CD8-positive, alpha-beta memory T cell (primary cell): ENCODE measurements at regions not wholly inside any gene's neighbourhood (a gene's known extent, or its start where the extent isn't known, plus 50 kb on each side); places are given as distances from the start of the nearest gene placed in this dataset.

ENCODE experiments used
- CTCF ChIA-PET: fragments of 350-600 bp; sonication (Branson Sonifier 250); formaldehyde crosslinking; loops from one replicate; lab custom pipeline; 2021; ENCODE audit warnings: antibody characterized with exemption; lab: Charles Lee
- POLR2A ChIA-PET: fragments of 350-600 bp; sonication (Branson Sonifier 250); formaldehyde crosslinking; loops from one replicate; lab custom pipeline; 2021; ENCODE audit warnings: antibody characterized with exemption; lab: Charles Lee
- DNase-seq, 5 donors: peaks; one replicate each; pipeline versions ENCODE4 v3.0.0 to v3.0.0-alpha.2; 2020 to 2022; ENCODE audit warnings: mixed read lengths in 1 of 5
- H3K27ac ChIP-seq: one replicate; pipeline ENCODE4 v1.7.0; 2013; ENCODE audit warnings: low read depth, mild to moderate bottlenecking, low read length, moderate library complexity
- H3K27me3 ChIP-seq: 2 replicates; pipeline ENCODE4 v1.7.0; 2013; ENCODE audit warnings: low read length, mild to moderate bottlenecking; ENCODE audit not compliant: insufficient read depth, poor library complexity, severe bottlenecking
- H3K36me3 ChIP-seq: 2 replicates; pipeline ENCODE4 v1.7.0; 2013; ENCODE audit warnings: mild to moderate bottlenecking, low read length, moderate library complexity; ENCODE audit not compliant: insufficient read depth
- H3K4me1 ChIP-seq: 2 replicates; pipeline ENCODE4 v1.7.0; 2013; ENCODE audit warnings: mild to moderate bottlenecking, low read length, moderate library complexity; ENCODE audit not compliant: insufficient read depth
- H3K4me3 ChIP-seq: 2 replicates; pipeline ENCODE4 v1.7.0; 2013; ENCODE audit warnings: mild to moderate bottlenecking, low read length
- H3K9me3 ChIP-seq: 2 replicates; pipeline ENCODE4 v1.7.0; 2013; ENCODE audit warnings: mild to moderate bottlenecking, low read length
- H3K27ac Mint-ChIP-seq, 8 donors: one replicate each; pipeline ENCODE4 v1.8.0; 2020 to 2021; ENCODE audit warnings: mixed read lengths in 8 of 8, mild to moderate bottlenecking in 6 of 8, inconsistent platforms in 3 of 8, moderate library complexity in 3 of 8
- H3K27me3 Mint-ChIP-seq, 2 donors: one replicate each; pipeline ENCODE4 v1.8.0; 2020 to 2021; ENCODE audit warnings: mixed read lengths in 2 of 2, mild to moderate bottlenecking in 1 of 2, moderate library complexity in 1 of 2
- H3K36me3 Mint-ChIP-seq, 3 donors: one replicate each; pipeline ENCODE4 v1.8.0; 2020 to 2021; ENCODE audit warnings: mixed read lengths in 3 of 3, inconsistent platforms in 1 of 3, mild to moderate bottlenecking in 1 of 3
- H3K4me1 Mint-ChIP-seq, 3 donors: one replicate each; pipeline ENCODE4 v1.8.0; 2020 to 2021; ENCODE audit warnings: mixed read lengths in 3 of 3, inconsistent platforms in 1 of 3, mild to moderate bottlenecking in 1 of 3
- H3K4me3 Mint-ChIP-seq, 7 donors: one replicate each; pipeline ENCODE4 v1.8.0; 2020 to 2021; ENCODE audit warnings: mixed read lengths in 7 of 7, mild to moderate bottlenecking in 6 of 7, moderate library complexity in 4 of 7, inconsistent platforms in 2 of 7
- H3K9me3 Mint-ChIP-seq, 5 donors: one replicate each; pipeline ENCODE4 v1.8.0; 2020 to 2022; ENCODE audit warnings: mixed read lengths in 5 of 5, mild to moderate bottlenecking in 3 of 5, moderate library complexity in 2 of 5, inconsistent platforms in 1 of 5

DNA sequence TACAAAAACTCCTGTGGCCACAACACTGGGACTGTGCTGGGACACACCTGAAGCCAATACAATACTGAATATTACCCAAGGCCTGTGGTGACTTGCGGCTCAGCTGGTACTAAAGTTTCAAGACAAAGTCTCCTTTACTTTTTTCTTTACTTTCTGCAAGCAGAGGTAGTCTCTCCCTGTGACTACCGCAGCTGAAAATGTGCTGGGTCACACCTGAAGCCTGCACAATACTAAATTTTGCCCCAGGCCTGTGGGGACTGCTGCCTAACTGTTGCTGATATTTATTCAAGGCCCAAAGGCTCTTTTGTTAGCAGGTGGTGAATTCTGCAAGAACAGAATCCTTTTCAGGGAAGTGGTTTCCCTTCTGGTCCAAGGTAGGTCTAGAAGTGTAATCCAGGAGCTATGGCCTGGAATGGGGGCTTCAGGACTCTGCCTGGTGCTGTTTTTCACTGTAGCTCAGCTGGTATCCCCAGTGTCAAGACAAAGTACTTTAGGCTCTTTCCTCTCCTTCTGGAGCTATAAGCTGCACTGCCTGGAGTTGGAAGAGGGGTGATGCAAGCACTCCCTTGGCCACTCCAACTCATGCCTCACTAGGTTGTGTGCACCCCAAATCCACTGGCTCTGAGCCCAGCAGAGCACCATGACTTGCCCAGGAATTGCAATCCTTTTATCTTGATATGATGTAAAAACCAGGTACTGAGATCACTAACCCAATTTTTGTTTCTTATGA, 489.4 kb downstream of the TECRL start:
- Mint-ChIP-seq H3K27me3 (no peaks in the 10 kb centered on the region), H3K27ac (no peak overlapping the region), H3K9me3 (peaks cover 7 to 21% (median 9%) of the 10 kb centered on the region in 5 donors), H3K4me1 (no peaks in the 10 kb centered on the region), H3K36me3 (no peaks in the 10 kb centered on the region), H3K4me3 (no peak overlapping the region)
- CTCF ChIA-PET, result no interaction called here
- no peak for DNase-seq
- H3K4me3 ChIP-seq, result no peak overlapping the region
- POLR2A ChIA-PET, result no interaction called here
- no peak overlapping the region for H3K27ac ChIP-seq
- no peaks in the 10 kb centered on the region for H3K4me1 ChIP-seq
- H3K36me3 ChIP-seq, result no peaks in the 10 kb centered on the region
- no peaks in the 10 kb centered on the region for H3K27me3 ChIP-seq
- peaks cover 4% of the 10 kb centered on the region for H3K9me3 ChIP-seq

DNA sequence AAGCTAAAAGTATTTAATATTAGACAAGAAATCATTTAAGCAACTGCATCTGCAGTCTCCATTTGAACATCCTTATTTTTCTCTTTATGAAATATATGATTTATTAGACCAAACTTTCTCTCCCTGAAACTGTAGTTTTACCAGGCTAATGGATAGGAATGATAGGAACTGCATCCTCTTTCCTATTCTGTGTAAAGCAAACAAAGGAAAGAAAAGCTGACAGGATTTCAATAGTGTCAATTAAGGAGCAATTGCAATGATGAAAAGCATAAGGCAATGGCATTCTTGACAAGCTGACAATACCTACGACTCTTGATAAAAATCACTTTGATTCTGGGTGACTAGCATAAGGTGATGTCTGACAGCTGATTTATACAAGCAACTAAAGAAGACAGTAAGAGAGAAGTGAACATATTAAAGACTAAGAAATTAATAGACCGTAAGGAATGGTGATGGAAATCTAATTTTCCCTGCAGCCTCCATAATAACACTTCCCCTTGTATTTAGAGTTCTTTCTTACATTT, 502.5 kb downstream of the TECRL start:
- H3K36me3 ChIP-seq, result no peaks in the 10 kb centered on the region
- H3K4me1 ChIP-seq, result no peaks in the 10 kb centered on the region
- H3K4me3 Mint-ChIP-seq, result no peak overlapping the region
- no peaks in the 10 kb centered on the region for H3K27me3 ChIP-seq
- H3K4me1 Mint-ChIP-seq, result no peaks in the 10 kb centered on the region
- no peaks in the 10 kb centered on the region for H3K27me3 Mint-ChIP-seq
- H3K27ac Mint-ChIP-seq, result no peak overlapping the region
- POLR2A ChIA-PET, result no interaction called here
- no peaks in the 10 kb centered on the region for H3K9me3 ChIP-seq
- no peak overlapping the region for H3K27ac ChIP-seq
- peaks cover 3 to 36% (median 13%) of the 10 kb centered on the region in 5 donors for H3K9me3 Mint-ChIP-seq
- H3K36me3 Mint-ChIP-seq, result no peaks in the 10 kb centered on the region
- no peak overlapping the region for H3K4me3 ChIP-seq
- CTCF ChIA-PET, result no interaction called here
- no peak for DNase-seq

DNA sequence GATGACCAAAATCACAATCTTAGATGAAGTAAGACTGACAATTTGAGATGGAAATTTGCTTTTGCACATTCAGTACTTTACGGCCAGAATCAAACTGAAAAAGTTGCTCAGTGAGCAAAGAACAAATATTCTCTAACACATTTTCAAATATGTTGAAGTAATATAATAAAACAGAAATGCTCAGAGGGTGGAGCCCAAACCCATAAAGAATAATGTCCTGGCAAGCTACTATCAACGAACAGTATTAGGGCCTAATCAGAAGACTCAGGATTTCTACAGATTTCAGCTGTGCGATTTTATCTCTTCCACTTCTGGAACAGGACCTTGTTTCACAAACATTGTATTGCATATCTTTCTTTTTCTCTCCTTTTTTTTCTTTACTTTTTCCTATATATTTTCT, 505.0 kb downstream of the TECRL start:
- Histone ChIP-seq H3K27ac (no peak overlapping the region), H3K36me3 (no peaks in the 10 kb centered on the region), H3K4me1 (no peaks in the 10 kb centered on the region), H3K4me3 (no peak overlapping the region), H3K27me3 (no peaks in the 10 kb centered on the region), H3K9me3 (no peaks in the 10 kb centered on the region)
- no peaks in the 10 kb centered on the region for H3K36me3 Mint-ChIP-seq
- no peaks in the 10 kb centered on the region for H3K4me1 Mint-ChIP-seq
- POLR2A ChIA-PET, result no interaction called here
- peaks cover 6 to 33% (median 12%) of the 10 kb centered on the region in 5 donors for H3K9me3 Mint-ChIP-seq
- CTCF ChIA-PET, result no interaction called here
- H3K4me3 Mint-ChIP-seq, result no peak overlapping the region
- H3K27ac Mint-ChIP-seq, result no peak overlapping the region
- H3K27me3 Mint-ChIP-seq, result no peaks in the 10 kb centered on the region
- DNase-seq, result no peak

- CTCF ChIA-PET, result no interaction called here
- Mint-ChIP-seq H3K9me3 (peaks cover 3 to 35% (median 13%) of the 10 kb centered on the region in 5 donors), H3K4me3 (no peak overlapping the region), H3K36me3 (no peaks in the 10 kb centered on the region), H3K4me1 (no peaks in the 10 kb centered on the region), H3K27me3 (no peaks in the 10 kb centered on the region), H3K27ac (no peak overlapping the region)
- no peak overlapping the region for H3K27ac ChIP-seq
- no peaks in the 10 kb centered on the region for H3K27me3 ChIP-seq
- H3K4me3 ChIP-seq, result no peak overlapping the region
- no peak for DNase-seq
- H3K36me3 ChIP-seq, result no peaks in the 10 kb centered on the region
- no peaks in the 10 kb centered on the region for H3K9me3 ChIP-seq
- POLR2A ChIA-PET, result no interaction called here
- no peaks in the 10 kb centered on the region for H3K4me1 ChIP-seq
Measured at GRCh38 chr4:63901304-63901703, 507.9 kb downstream of the TECRL start.

DNA sequence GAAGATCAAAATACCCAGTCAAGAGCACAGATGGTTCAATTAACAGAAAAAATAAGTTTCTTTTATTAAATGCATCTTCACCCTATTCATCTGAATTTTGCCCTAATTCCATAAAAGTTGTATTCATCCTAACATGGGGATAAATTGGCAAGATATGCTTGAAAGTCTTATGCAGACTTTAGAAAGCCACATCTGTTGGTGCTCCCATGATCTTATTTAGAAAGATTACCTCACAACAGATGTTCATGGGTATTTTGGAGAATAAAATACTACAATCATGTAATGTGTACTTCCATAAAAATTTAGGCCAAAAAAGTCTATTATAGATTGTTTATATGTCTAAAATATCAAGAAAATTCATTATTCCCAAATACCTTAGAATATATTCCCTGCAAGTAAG, 510.3 kb downstream of the TECRL start:
- peaks cover 3 to 28% (median 11%) of the 10 kb centered on the region in 5 donors for H3K9me3 Mint-ChIP-seq
- H3K4me3 Mint-ChIP-seq, result no peak overlapping the region
- no peaks in the 10 kb centered on the region for H3K36me3 ChIP-seq
- no peak for DNase-seq
- H3K27me3 ChIP-seq, result no peaks in the 10 kb centered on the region
- H3K4me1 Mint-ChIP-seq, result no peaks in the 10 kb centered on the region
- H3K27me3 Mint-ChIP-seq, result no peaks in the 10 kb centered on the region
- no peaks in the 10 kb centered on the region for H3K4me1 ChIP-seq
- no peak overlapping the region for H3K27ac Mint-ChIP-seq
- no peaks in the 10 kb centered on the region for H3K9me3 ChIP-seq
- H3K27ac ChIP-seq, result no peak overlapping the region
- POLR2A ChIA-PET, result no interaction called here
- no peak overlapping the region for H3K4me3 ChIP-seq
- H3K36me3 Mint-ChIP-seq, result no peaks in the 10 kb centered on the region
- CTCF ChIA-PET, result no interaction called here

DNA sequence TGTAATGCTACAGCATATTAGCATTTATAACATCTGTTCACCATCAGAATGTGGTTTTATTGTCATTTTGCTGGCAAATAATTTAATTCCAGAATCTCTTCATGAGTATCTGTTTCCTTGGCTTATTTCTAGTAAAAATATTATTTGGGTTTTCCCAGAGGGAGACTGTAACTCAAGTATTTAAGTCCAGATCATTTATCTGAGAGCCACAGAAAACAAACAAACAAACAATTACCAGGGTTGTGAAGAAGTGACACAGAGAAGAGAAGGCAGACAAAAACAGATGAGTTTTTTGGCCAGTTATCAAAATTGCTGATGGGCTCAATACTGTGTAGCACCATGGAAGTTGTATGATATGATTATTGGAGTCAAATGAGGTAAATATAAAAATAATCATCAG, 515.1 kb downstream of the TECRL start:
- H3K36me3 ChIP-seq, result no peaks in the 10 kb centered on the region
- no peaks in the 10 kb centered on the region for H3K27me3 ChIP-seq
- H3K4me1 ChIP-seq, result no peaks in the 10 kb centered on the region
- H3K27me3 Mint-ChIP-seq, result peaks cover 0 to 1% of the 10 kb centered on the region in 2 donors
- no peaks in the 10 kb centered on the region for H3K4me1 Mint-ChIP-seq
- no peak overlapping the region for H3K27ac ChIP-seq
- no peaks in the 10 kb centered on the region for H3K9me3 ChIP-seq
- DNase-seq, result no peak
- H3K4me3 ChIP-seq, result no peak overlapping the region
- no peak overlapping the region for H3K4me3 Mint-ChIP-seq
- POLR2A ChIA-PET, result no interaction called here
- no peaks in the 10 kb centered on the region for H3K36me3 Mint-ChIP-seq
- CTCF ChIA-PET, result no interaction called here
- no peak overlapping the region for H3K27ac Mint-ChIP-seq
- peaks cover 6 to 31% (median 12%) of the 10 kb centered on the region in 5 donors for H3K9me3 Mint-ChIP-seq

DNA sequence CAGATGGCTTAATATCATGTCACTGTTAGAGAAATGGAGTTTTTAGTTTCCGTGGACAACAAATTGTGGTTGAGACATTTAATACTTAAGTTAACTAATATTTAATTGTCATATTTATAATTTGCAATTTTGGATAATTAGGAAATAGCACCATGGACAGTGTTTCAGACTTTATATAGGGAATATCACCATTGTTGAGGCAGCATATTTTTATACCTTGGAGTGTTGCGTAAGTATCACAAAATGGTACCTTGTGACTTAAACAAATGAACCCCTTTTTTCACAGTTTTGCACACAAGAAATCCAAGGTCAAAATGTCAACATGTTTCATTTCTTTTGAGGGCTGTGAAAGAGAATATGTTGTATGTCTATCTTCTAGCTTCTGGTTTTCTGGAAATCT, 539.9 kb downstream of the TECRL start:
- Histone ChIP-seq H3K4me1 (no peaks in the 10 kb centered on the region), H3K27ac (no peak overlapping the region), H3K36me3 (no peaks in the 10 kb centered on the region), H3K27me3 (no peaks in the 10 kb centered on the region), H3K9me3 (no peaks in the 10 kb centered on the region), H3K4me3 (no peak overlapping the region)
- H3K9me3 Mint-ChIP-seq, result peaks cover 5 to 17% (median 8%) of the 10 kb centered on the region in 5 donors
- H3K4me1 Mint-ChIP-seq, result no peaks in the 10 kb centered on the region
- POLR2A ChIA-PET, result no interaction called here
- CTCF ChIA-PET, result no interaction called here
- H3K27ac Mint-ChIP-seq, result no peak overlapping the region
- DNase-seq, result no peak
- H3K36me3 Mint-ChIP-seq, result no peaks in the 10 kb centered on the region
- no peak overlapping the region for H3K4me3 Mint-ChIP-seq
- no peaks in the 10 kb centered on the region for H3K27me3 Mint-ChIP-seq

DNA sequence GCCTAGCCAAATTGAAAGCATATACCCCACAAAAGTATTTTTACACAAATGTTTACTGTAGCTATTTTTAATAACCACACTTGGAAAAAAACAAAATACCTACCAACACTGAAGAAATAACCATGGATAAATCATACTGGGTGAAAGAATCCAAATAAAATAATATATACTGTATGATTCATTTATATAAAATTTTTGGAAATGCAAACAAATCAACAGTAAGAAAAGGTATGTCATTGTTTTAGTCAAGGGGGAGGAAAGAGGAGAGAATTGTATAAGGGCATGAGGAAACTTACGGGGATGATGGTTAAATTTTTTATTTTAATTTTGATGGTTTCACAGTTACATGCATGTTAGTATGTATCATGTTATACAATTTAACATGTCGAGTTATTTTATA, 557.8 kb downstream of the TECRL start:
- no peak overlapping the region for H3K4me3 Mint-ChIP-seq
- no peaks in the 10 kb centered on the region for H3K27me3 Mint-ChIP-seq
- no peak for DNase-seq
- Histone ChIP-seq H3K36me3 (no peaks in the 10 kb centered on the region), H3K4me3 (no peak overlapping the region), H3K27me3 (no peaks in the 10 kb centered on the region), H3K27ac (no peak overlapping the region), H3K4me1 (no peaks in the 10 kb centered on the region), H3K9me3 (no peaks in the 10 kb centered on the region)
- CTCF ChIA-PET, result no interaction called here
- no peaks in the 10 kb centered on the region for H3K4me1 Mint-ChIP-seq
- no peak overlapping the region for H3K27ac Mint-ChIP-seq
- H3K9me3 Mint-ChIP-seq, result peaks cover 0 to 9% (median 6%) of the 10 kb centered on the region in 5 donors
- H3K36me3 Mint-ChIP-seq, result no peaks in the 10 kb centered on the region
- POLR2A ChIA-PET, result no interaction called here
